H9 (cell line): ENCODE measurements at regions not wholly inside any gene's neighbourhood (a gene's known extent, or its start where the extent isn't known, plus 50 kb on each side); places are given as distances from the start of the nearest gene placed in this dataset.

Source experiments
- DNase-seq: peaks from one replicate; pipeline ENCODE4 v3.0.0-alpha.2; 2017
- H2AFZ ChIP-seq: one replicate; pipeline ENCODE4 v1.6.1; 2013; ENCODE audit warnings: mild to moderate bottlenecking, low read length, control low read depth, moderate library complexity
- H2AK5ac ChIP-seq: 2 replicates; pipeline ENCODE4 v1.6.1; 2013; ENCODE audit warnings: low read length, control low read depth, mixed read lengths; ENCODE audit not compliant: insufficient read length
- H2BK120ac ChIP-seq: one replicate; pipeline ENCODE4 v1.6.1; 2013; ENCODE audit warnings: low read depth, mild to moderate bottlenecking, low read length, control low read depth, inconsistent platforms; ENCODE audit not compliant: poor library complexity, severe bottlenecking
- H2BK12ac ChIP-seq: 2 replicates; pipeline ENCODE4 v1.6.1; 2013; ENCODE audit warnings: low read length, control low read depth, mixed read lengths, low read depth; ENCODE audit not compliant: insufficient read length
- H2BK15ac ChIP-seq: 2 replicates; pipeline ENCODE4 v1.6.1; 2013; ENCODE audit warnings: low read depth, low read length, control low read depth
- H2BK20ac ChIP-seq: one replicate; pipeline ENCODE4 v1.6.1; 2013; ENCODE audit warnings: low read depth, mild to moderate bottlenecking, low read length, control low read depth, inconsistent platforms; ENCODE audit not compliant: poor library complexity, severe bottlenecking
- H2BK5ac ChIP-seq: 2 replicates; pipeline ENCODE4 v1.6.1; 2013; ENCODE audit warnings: low read length, control low read depth, mixed read lengths; ENCODE audit not compliant: insufficient read length
- H3K14ac ChIP-seq: 2 replicates; pipeline ENCODE4 v1.6.1; 2013; ENCODE audit warnings: low read length, control low read depth; ENCODE audit not compliant: insufficient read depth
- H3K18ac ChIP-seq: 2 replicates; pipeline ENCODE4 v1.6.1; 2013; ENCODE audit warnings: low read depth, mild to moderate bottlenecking, mixed read lengths, low read length, control low read depth; ENCODE audit not compliant: insufficient read length
- H3K23ac ChIP-seq: 2 replicates; pipeline ENCODE4 v1.6.1; 2013; ENCODE audit warnings: low read length, control low read depth, mixed read lengths, low read depth; ENCODE audit not compliant: insufficient read length
- H3K23me2 ChIP-seq: 2 replicates; pipeline ENCODE4 v1.6.1; 2013; ENCODE audit warnings: low read depth, mild to moderate bottlenecking, mixed read lengths, low read length, control low read depth; ENCODE audit not compliant: insufficient read length, poor library complexity, severe bottlenecking
- H3K27ac ChIP-seq: 2 replicates; pipeline ENCODE4 v1.5.1; 2013; ENCODE audit warnings: low read length, control low read depth, mixed read lengths, low read depth; ENCODE audit not compliant: insufficient read length
- H3K27me3 ChIP-seq: 2 replicates; pipeline ENCODE4 v1.6.1; 2013; ENCODE audit warnings: low read length, control low read depth, inconsistent platforms; ENCODE audit not compliant: insufficient read depth
- H3K4ac ChIP-seq: 2 replicates; pipeline ENCODE4 v1.6.1; 2013; ENCODE audit warnings: low read depth, mild to moderate bottlenecking, control low read depth, inconsistent platforms, low read length, moderate library complexity
- H3K4me1 ChIP-seq: 2 replicates; pipeline ENCODE4 v1.6.1; 2013; ENCODE audit warnings: low read length, control low read depth, inconsistent platforms; ENCODE audit not compliant: insufficient read depth
- H3K4me2 ChIP-seq: 2 replicates; pipeline ENCODE4 v1.6.1; 2013; ENCODE audit warnings: low read length, control low read depth, mixed read lengths; ENCODE audit not compliant: insufficient read length, insufficient read depth
- H3K56ac ChIP-seq: 2 replicates; pipeline ENCODE4 v1.6.1; 2013; ENCODE audit warnings: low read depth, mild to moderate bottlenecking, mixed read lengths, low read length, control low read depth; ENCODE audit not compliant: insufficient read length
- H3K79me1 ChIP-seq: 2 replicates; pipeline ENCODE4 v1.6.1; 2013; ENCODE audit warnings: low read depth, mild to moderate bottlenecking, moderate library complexity, low read length, control low read depth, inconsistent platforms; ENCODE audit not compliant: insufficient read depth, poor library complexity, severe bottlenecking
- H3K79me2 ChIP-seq: 2 replicates; pipeline ENCODE4 v1.6.1; 2013; ENCODE audit warnings: low read length, control low read depth, inconsistent platforms; ENCODE audit not compliant: insufficient read depth
- H3K9ac ChIP-seq: 2 replicates; pipeline ENCODE4 v1.6.1; 2013; ENCODE audit warnings: low read length, control low read depth, mixed read lengths; ENCODE audit not compliant: insufficient read length; ENCODE audit errors: extremely low read depth
- H3K9me3 ChIP-seq: one replicate; pipeline ENCODE4 v1.6.1; 2013; ENCODE audit warnings: low read depth, low read length, inconsistent platforms; ENCODE audit not compliant: control insufficient read depth
- H3T11ph ChIP-seq: one replicate; pipeline ENCODE4 v1.6.1; 2013; ENCODE audit warnings: mild to moderate bottlenecking, low read length, control low read depth, inconsistent platforms
- H4K20me1 ChIP-seq: one replicate; pipeline ENCODE4 v1.6.1; 2013; ENCODE audit not compliant: control insufficient read depth, insufficient read length, insufficient read depth
- H4K5ac ChIP-seq: 2 replicates; pipeline ENCODE4 v1.6.1; 2013; ENCODE audit warnings: low read depth, mild to moderate bottlenecking, mixed read lengths, low read length, control low read depth; ENCODE audit not compliant: insufficient read length
- H4K8ac ChIP-seq: replicated peaks from 2 replicates; pipeline ENCODE4 v1.6.1; 2013; ENCODE audit warnings: low read length, control low read depth, mixed read lengths, low read depth; ENCODE audit not compliant: insufficient read length
- H4K91ac ChIP-seq: 2 replicates; pipeline ENCODE4 v1.6.1; 2013; ENCODE audit warnings: low read depth, mild to moderate bottlenecking, moderate library complexity, mixed read lengths, low read length, control low read depth; ENCODE audit not compliant: insufficient read length
- H3K27ac Mint-ChIP-seq, 3 experiments: 2 replicates in 2 of 3; 3 replicates in 1 of 3; pipeline ENCODE4 v1.8.0; 2020 to 2021; ENCODE audit warnings: mixed read lengths in 3 of 3, mild to moderate bottlenecking in 1 of 3, moderate library complexity in 1 of 3
- H3K27me3 Mint-ChIP-seq: 2 replicates; pipeline ENCODE4 v1.8.0; 2021; ENCODE audit warnings: low read depth, mild to moderate bottlenecking, moderate library complexity, mixed read lengths
- H3K36me3 Mint-ChIP-seq, 3 experiments: 2 replicates in 2 of 3; 3 replicates in 1 of 3; pipeline ENCODE4 v1.8.0; 2020 to 2021; ENCODE audit warnings: low read depth in 3 of 3, mixed read lengths in 3 of 3; ENCODE audit not compliant: insufficient read depth in 1 of 3
- H3K4me1 Mint-ChIP-seq, 2 experiments: 2 replicates each; pipeline ENCODE4 v1.8.0; 2020; ENCODE audit warnings: mixed read lengths in 2 of 2
- H3K4me3 Mint-ChIP-seq, 2 experiments: 2 replicates in 1 of 2; 3 replicates in 1 of 2; pipeline ENCODE4 v1.8.0; 2020 to 2021; ENCODE audit warnings: mild to moderate bottlenecking in 2 of 2, mixed read lengths in 2 of 2, moderate library complexity in 1 of 2
- H3K9me3 Mint-ChIP-seq, 2 experiments: 2 replicates in 1 of 2; 3 replicates in 1 of 2; pipeline ENCODE4 v1.8.0; 2020; ENCODE audit warnings: mild to moderate bottlenecking in 2 of 2, mixed read lengths in 2 of 2, moderate library complexity in 1 of 2
- WGBS: extraction: QIAGEN DNeasy Blood & Tissue Kit; methylation state at CpG from one replicate; pipeline ENCODE4 v1.1.7; 2013; ENCODE audit warnings: missing lambda C conversion rate, low lambda C conversion rate, mixed read lengths; ENCODE audit not compliant: insufficient read length; ENCODE audit errors: extremely low coverage; 5-methylcytosine and 5-hydroxymethylcytosine counted together
- TF ChIP-seq, protein P1 (sequence below): fragments of 200-600 bp; sonication (generic); conservative IDR thresholded peaks from 3 replicates; pipeline ENCODE4 v1.8.0; 2021; ENCODE audit warnings: antibody characterized with exemption, mild to moderate bottlenecking

DNA sequence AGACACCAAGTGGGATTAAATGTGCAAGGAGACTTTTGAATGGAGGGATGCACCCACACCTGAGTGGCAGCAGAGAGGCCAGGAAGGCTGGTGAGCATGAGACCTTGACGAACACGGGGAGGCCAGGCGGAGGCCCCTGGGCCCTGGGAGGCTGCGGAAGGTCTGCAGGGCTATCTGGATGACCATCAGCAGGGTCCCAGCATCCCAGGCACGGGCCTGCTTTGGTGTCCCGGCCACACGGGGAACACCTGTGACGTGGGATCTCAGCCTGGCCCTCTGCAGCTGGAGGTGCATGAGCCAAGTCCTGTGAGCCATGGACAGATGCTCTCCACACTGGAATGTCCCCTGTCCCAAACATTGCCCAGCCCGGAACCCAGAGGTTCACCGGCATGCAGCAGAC, 174.0 kb upstream of the FOXD4L5 start:
- Histone ChIP-seq H3K18ac (no peak overlapping the region), H3K9ac (no peak overlapping the region), H3K27ac (no peak overlapping the region), H3K79me1 (no peaks in the 10 kb centered on the region), H3T11ph (no peak overlapping the region), H3K14ac (no peak overlapping the region), H2BK15ac (no peak overlapping the region), H3K27me3 (no peaks in the 10 kb centered on the region), H4K91ac (no peak overlapping the region), H2BK120ac (no peak overlapping the region), H3K23ac (no peak overlapping the region), H3K79me2 (no peaks in the 10 kb centered on the region), H2BK20ac (no peak overlapping the region), H2BK5ac (no peak overlapping the region), H4K5ac (no peak overlapping the region), H2AFZ (no peak overlapping the region), H3K4ac (no peak overlapping the region), H2AK5ac (no peak overlapping the region), H4K20me1 (no peaks in the 10 kb centered on the region), H3K9me3 (peaks cover 48% of the 10 kb centered on the region), H3K4me2 (no peak overlapping the region), H4K8ac (no peak overlapping the region), H3K23me2 (no peaks in the 10 kb centered on the region), H3K4me1 (no peaks in the 10 kb centered on the region), H2BK12ac (no peak overlapping the region), H3K56ac (no peak overlapping the region)
- H3K27me3 Mint-ChIP-seq = peaks cover 1% of the 10 kb centered on the region
- H3K4me1 Mint-ChIP-seq = no peaks in the 10 kb centered on the region
- peaks cover 18 to 23% (median 20%) of the 10 kb centered on the region in 3 experiments for H3K36me3 Mint-ChIP-seq
- DNase-seq = no peak
- no peak overlapping the region for H3K27ac Mint-ChIP-seq
- H3K9me3 Mint-ChIP-seq = peaks cover 84 to 86% of the 10 kb centered on the region in 2 experiments
- TF ChIP-seq, protein P1, sequence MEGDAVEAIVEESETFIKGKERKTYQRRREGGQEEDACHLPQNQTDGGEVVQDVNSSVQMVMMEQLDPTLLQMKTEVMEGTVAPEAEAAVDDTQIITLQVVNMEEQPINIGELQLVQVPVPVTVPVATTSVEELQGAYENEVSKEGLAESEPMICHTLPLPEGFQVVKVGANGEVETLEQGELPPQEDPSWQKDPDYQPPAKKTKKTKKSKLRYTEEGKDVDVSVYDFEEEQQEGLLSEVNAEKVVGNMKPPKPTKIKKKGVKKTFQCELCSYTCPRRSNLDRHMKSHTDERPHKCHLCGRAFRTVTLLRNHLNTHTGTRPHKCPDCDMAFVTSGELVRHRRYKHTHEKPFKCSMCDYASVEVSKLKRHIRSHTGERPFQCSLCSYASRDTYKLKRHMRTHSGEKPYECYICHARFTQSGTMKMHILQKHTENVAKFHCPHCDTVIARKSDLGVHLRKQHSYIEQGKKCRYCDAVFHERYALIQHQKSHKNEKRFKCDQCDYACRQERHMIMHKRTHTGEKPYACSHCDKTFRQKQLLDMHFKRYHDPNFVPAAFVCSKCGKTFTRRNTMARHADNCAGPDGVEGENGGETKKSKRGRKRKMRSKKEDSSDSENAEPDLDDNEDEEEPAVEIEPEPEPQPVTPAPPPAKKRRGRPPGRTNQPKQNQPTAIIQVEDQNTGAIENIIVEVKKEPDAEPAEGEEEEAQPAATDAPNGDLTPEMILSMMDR = no peak
- H3K4me3 Mint-ChIP-seq = no peak overlapping the region
- no CpG with 5 or more reads among the region's 10 CpGs for WGBS
